ENCODE measurements at regions not wholly inside any gene's neighbourhood (a gene's known extent, or its start where the extent isn't known, plus 50 kb on each side); places are given as distances from the start of the nearest gene placed in this dataset.

DNA sequence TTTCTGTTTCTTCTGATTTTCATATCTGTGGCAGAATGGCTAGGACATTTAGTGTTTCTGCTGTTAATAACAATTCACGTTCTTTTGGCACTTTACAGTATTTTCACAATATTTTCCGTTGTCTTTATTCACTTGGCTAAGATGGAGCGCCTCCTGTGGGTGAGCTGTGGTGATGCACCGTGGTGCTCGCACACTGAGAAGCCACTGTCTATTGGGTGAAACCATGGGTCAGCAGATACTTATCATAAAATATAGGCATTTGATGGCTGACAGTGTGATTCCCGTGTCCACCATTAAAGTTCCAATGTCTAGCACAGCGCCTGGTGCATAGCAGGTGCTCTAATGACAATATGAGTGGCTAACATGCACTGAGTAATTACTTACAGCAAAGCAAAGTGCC is 141.8 kb downstream of the VRK1 start:
- TF ChIP-seq CTCF (IDR thresholded peaks at IDR 0.05) (no peak), POLR2A (IDR thresholded peaks at IDR 0.05; ENCODE audit: low read depth) (no peak)
